HL-60 (cell line): ENCODE measurements at regions not wholly inside any gene's neighbourhood (a gene's known extent, or its start where the extent isn't known, plus 50 kb on each side); places are given as distances from the start of the nearest gene placed in this dataset.

Experiments used
- GABPA ChIP-seq: IDR thresholded peaks from 2 replicates; pipeline ENCODE4 v1.6.1; 2012; ENCODE audit warnings: low read depth
- POLR2AphosphoS5 ChIP-seq: IDR thresholded peaks from 2 replicates; pipeline ENCODE4 v1.6.1; 2012; ENCODE audit warnings: low read depth
- TF ChIP-seq, protein P1 (sequence below): IDR thresholded peaks from one replicate; pipeline ENCODE4 v1.5.1; 2011; ENCODE audit warnings: low read length, control low read depth, inconsistent platforms; ENCODE audit not compliant: insufficient read depth

DNA sequence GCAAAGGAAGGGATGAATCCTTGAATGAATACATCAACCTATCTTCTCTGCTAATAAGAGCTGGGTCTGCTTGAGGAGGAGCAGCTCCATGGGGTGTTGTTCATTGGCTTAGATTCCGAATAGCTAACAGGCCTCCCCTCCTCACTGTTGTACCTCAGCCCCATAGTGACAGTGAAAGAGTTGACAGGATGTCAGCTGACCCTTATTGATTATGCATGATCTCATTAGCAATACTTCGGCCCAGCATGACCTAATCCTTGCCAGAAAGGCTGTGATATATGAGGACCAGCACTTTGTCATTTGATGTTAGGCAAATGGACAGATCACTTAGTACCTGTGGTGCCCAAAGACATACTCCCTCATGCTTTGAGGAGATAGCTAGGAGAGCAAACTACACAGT is 1333.7 kb upstream of the CELF4 start:
- TF ChIP-seq, protein P1, sequence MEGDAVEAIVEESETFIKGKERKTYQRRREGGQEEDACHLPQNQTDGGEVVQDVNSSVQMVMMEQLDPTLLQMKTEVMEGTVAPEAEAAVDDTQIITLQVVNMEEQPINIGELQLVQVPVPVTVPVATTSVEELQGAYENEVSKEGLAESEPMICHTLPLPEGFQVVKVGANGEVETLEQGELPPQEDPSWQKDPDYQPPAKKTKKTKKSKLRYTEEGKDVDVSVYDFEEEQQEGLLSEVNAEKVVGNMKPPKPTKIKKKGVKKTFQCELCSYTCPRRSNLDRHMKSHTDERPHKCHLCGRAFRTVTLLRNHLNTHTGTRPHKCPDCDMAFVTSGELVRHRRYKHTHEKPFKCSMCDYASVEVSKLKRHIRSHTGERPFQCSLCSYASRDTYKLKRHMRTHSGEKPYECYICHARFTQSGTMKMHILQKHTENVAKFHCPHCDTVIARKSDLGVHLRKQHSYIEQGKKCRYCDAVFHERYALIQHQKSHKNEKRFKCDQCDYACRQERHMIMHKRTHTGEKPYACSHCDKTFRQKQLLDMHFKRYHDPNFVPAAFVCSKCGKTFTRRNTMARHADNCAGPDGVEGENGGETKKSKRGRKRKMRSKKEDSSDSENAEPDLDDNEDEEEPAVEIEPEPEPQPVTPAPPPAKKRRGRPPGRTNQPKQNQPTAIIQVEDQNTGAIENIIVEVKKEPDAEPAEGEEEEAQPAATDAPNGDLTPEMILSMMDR, result no peak
- TF ChIP-seq GABPA (no peak), POLR2AphosphoS5 (no peak)
